PC-9 (cell line): ENCODE measurements at regions not wholly inside any gene's neighbourhood (a gene's known extent, or its start where the extent isn't known, plus 50 kb on each side); places are given as distances from the start of the nearest gene placed in this dataset.

ENCODE experiments used
- BruUV-seq: library from RNA; stranded (reverse); fragments of 400-500 nt; replicated peaks from 2 replicates; lab custom pipeline; 2021; lab: Mats Ljungman, UMichigan
- CTCF ChIA-PET: fragments of 300-600 bp; sonication (Branson Sonifier 250); formaldehyde crosslinking; loops from one replicate; lab custom pipeline; 2022; ENCODE audit warnings: antibody characterized with exemption; lab: Charles Lee
- POLR2A ChIA-PET: fragments of 300-600 bp; sonication (Branson Sonifier 250); formaldehyde crosslinking; loops from one replicate; lab custom pipeline; 2022; ENCODE audit warnings: antibody characterized with exemption; ENCODE audit not compliant: unreplicated experiment; lab: Charles Lee
- DNase-seq, 2 experiments: peaks; one replicate each; pipeline versions ENCODE4 v3.0.0 to v3.0.0-alpha.2; 2015 to 2022; ENCODE audit warnings: mixed read lengths in 1 of 2
- H2AFZ ChIP-seq: fragments of 200-600 bp; sonication (generic); 2 replicates; pipeline ENCODE4 v1.8.1; 2017; ENCODE audit warnings: antibody characterized with exemption
- H3F3A ChIP-seq: fragments of 200-600 bp; sonication (generic); 2 replicates; pipeline ENCODE4 v1.8.1; 2017; ENCODE audit warnings: antibody characterized with exemption, mild to moderate bottlenecking, low read depth; ENCODE audit not compliant: insufficient read depth
- H3K27ac ChIP-seq: fragments of 200-600 bp; sonication (generic); 2 replicates; pipeline ENCODE4 v1.6.1; 2016; ENCODE audit warnings: mixed run types
- H3K27me3 ChIP-seq: fragments of 200-600 bp; sonication (generic); 2 replicates; pipeline ENCODE4 v1.6.1; 2016; ENCODE audit warnings: low read depth, mixed run types; ENCODE audit not compliant: insufficient read depth
- H3K36me3 ChIP-seq: fragments of 200-600 bp; sonication (generic); 2 replicates; pipeline ENCODE4 v1.6.1; 2016; ENCODE audit warnings: low read depth, mixed run types
- H3K4me1 ChIP-seq: fragments of 200-600 bp; sonication (generic); replicated peaks from 2 replicates; pipeline ENCODE4 v1.6.1; 2016; ENCODE audit warnings: mixed run types; ENCODE audit not compliant: insufficient read depth
- H3K4me2 ChIP-seq: fragments of 200-600 bp; sonication (generic); 2 replicates; pipeline ENCODE4 v1.6.1; 2017; ENCODE audit warnings: mixed run types
- H3K4me3 ChIP-seq: fragments of 200-600 bp; sonication (generic); 2 replicates; pipeline ENCODE4 v1.6.1; 2016; ENCODE audit warnings: mixed run types
- H3K79me2 ChIP-seq: fragments of 200-600 bp; sonication (generic); 2 replicates; pipeline ENCODE4 v1.6.1; 2017; ENCODE audit warnings: low read depth, mixed run types
- H3K9me2 ChIP-seq: fragments of 200-600 bp; sonication (generic); 2 replicates; pipeline ENCODE4 v1.8.1; 2017; ENCODE audit warnings: mild to moderate bottlenecking; ENCODE audit not compliant: insufficient read depth
- H3K9me3 ChIP-seq: fragments of 200-600 bp; sonication (generic); 2 replicates; pipeline ENCODE4 v1.8.1; 2016; ENCODE audit warnings: low read depth; ENCODE audit not compliant: insufficient read depth
- H4K20me1 ChIP-seq: fragments of 200-600 bp; sonication (generic); 2 replicates; pipeline ENCODE4 v1.8.1; 2017; ENCODE audit not compliant: insufficient read depth
- CTCF ChIP-seq: fragments of 200-600 bp; sonication (generic); conservative IDR thresholded peaks from 2 replicates; pipeline ENCODE4 v1.6.1; 2017; ENCODE audit warnings: mixed run types, antibody characterized with exemption, mild to moderate bottlenecking, moderate library complexity
- EZH2 ChIP-seq: fragments of 200-600 bp; sonication (generic); IDR thresholded peaks from 2 replicates; pipeline ENCODE4 v1.8.0; 2017; ENCODE audit warnings: antibody characterized with exemption, low read depth
- intact Hi-C: fragments of 100-400 bp; cut with micrococcal nuclease; formaldehyde crosslinking; loops from one replicate; pipeline ENCODE4 v1.10.0; 2022; ENCODE audit not compliant: unreplicated experiment

- Histone ChIP-seq H3K79me2 (no peaks in the 10 kb centered on the region), H3K4me1 (no peaks in the 10 kb centered on the region), H3K36me3 (no peaks in the 10 kb centered on the region), H3K27me3 (peaks cover 87% of the 10 kb centered on the region), H3K4me3 (no peak overlapping the region), H2AFZ (no peak overlapping the region), H3F3A (no peaks in the 10 kb centered on the region), H3K27ac (no peak overlapping the region), H3K9me3 (no peaks in the 10 kb centered on the region; the same call in 1 of the 2 replicates), H3K9me2 (no peaks in the 10 kb centered on the region), H4K20me1 (no peaks in the 10 kb centered on the region; the same call in 1 of the 2 replicates), H3K4me2 (no peak overlapping the region)
- DNase-seq = peak; percentile 46 to 73
- intact Hi-C loops = loop anchor here (5.0 kb wide), 2 partner anchors 211 to 879 kb away; no protein-coding TSS in a partner anchor
- ChIA-PET CTCF (no interaction called here), POLR2A (no interaction called here)
- TF ChIP-seq EZH2 (no peak), CTCF (peak; percentile 90)
- BruUV-seq = no TSS peak
Measured at GRCh38 chr1:36553591-36554322, 71.0 kb upstream of the CSF3R start.

- no peak for DNase-seq
- CTCF ChIA-PET = no interaction called here
- POLR2A ChIA-PET = no interaction called here
- H3K27me3 ChIP-seq = peaks cover 30% of the 10 kb centered on the region; the same call in 1 of the 2 replicates
- no peaks in the 10 kb centered on the region for H3K79me2 ChIP-seq
- H2AFZ ChIP-seq = no peak overlapping the region
- no peaks in the 10 kb centered on the region for H4K20me1 ChIP-seq
- H3K4me1 ChIP-seq = no peaks in the 10 kb centered on the region
- no peaks in the 10 kb centered on the region for H3K9me2 ChIP-seq
- TF ChIP-seq CTCF = peak; percentile 51
- no peak for TF ChIP-seq EZH2
- H3K9me3 ChIP-seq = no peaks in the 10 kb centered on the region; the same call in 1 of the 2 replicates
- no peak overlapping the region for H3K4me3 ChIP-seq
- H3F3A ChIP-seq = no peaks in the 10 kb centered on the region
- BruUV-seq = no TSS peak
- no peaks in the 10 kb centered on the region for H3K36me3 ChIP-seq
- no peak overlapping the region for H3K27ac ChIP-seq
- no peak overlapping the region for H3K4me2 ChIP-seq
- intact Hi-C loops = no loop called here
Measured at GRCh38 chr1:36542962-36543515, 60.3 kb upstream of the CSF3R start.

- ChIA-PET CTCF (no interaction called here), POLR2A (no interaction called here)
- H3K4me2 ChIP-seq = peak overlapping the region; percentile 49
- no peaks in the 10 kb centered on the region for H3K9me2 ChIP-seq
- no peaks in the 10 kb centered on the region for H3K79me2 ChIP-seq
- H3K27ac ChIP-seq = no peak overlapping the region
- H3K9me3 ChIP-seq = no peaks in the 10 kb centered on the region; the same call in 1 of the 2 replicates
- H3K4me1 ChIP-seq = no peaks in the 10 kb centered on the region
- TF ChIP-seq EZH2 (no peak), CTCF (no peak)
- DNase-seq = no peak
- intact Hi-C loops = no loop called here
- no peaks in the 10 kb centered on the region for H3F3A ChIP-seq
- peaks cover 35% of the 10 kb centered on the region; the same call in 1 of the 2 replicates for H3K27me3 ChIP-seq
- 0 out of 2 replicates have a peak overlapping the region, but pooled peaks have one; percentile 23 for H2AFZ ChIP-seq
- H3K4me3 ChIP-seq = no peak overlapping the region
- H4K20me1 ChIP-seq = no peaks in the 10 kb centered on the region
- BruUV-seq = no TSS peak
- H3K36me3 ChIP-seq = no peaks in the 10 kb centered on the region
Measured at GRCh38 chr1:36542024-36542961, 59.6 kb upstream of the CSF3R start.
